Neural cell (in vitro differentiated cells): ENCODE measurements at regions not wholly inside any gene's neighbourhood (a gene's known extent, or its start where the extent isn't known, plus 50 kb on each side); places are given as distances from the start of the nearest gene placed in this dataset.

Experiments used
- H2AFZ ChIP-seq: fragments of 200-600, 300-800 bp; sonication (generic), shearing (Covaris generic); 2 replicates; pipeline ENCODE4 v1.6.0; 2014; ENCODE audit warnings: low read depth, mild to moderate bottlenecking, antibody characterized with exemption, low read length, moderate library complexity
- H3F3A ChIP-seq: fragments of 200-600 bp; shearing (Covaris generic); 2 replicates; pipeline ENCODE4 v1.6.1; 2016; ENCODE audit warnings: mild to moderate bottlenecking, moderate library complexity, mixed read lengths, antibody characterized with exemption, low read length; ENCODE audit not compliant: insufficient read depth, poor library complexity, severe bottlenecking
- H3K27ac ChIP-seq: fragments of 200-600, 300-800 bp; sonication (generic), shearing (Covaris generic); 2 replicates; pipeline ENCODE4 v1.5.1; 2014; ENCODE audit warnings: mild to moderate bottlenecking, low read length, moderate library complexity
- H3K27me3 ChIP-seq: fragments of 300-800, 200-600 bp; sonication (generic), shearing (Covaris generic); 2 replicates; pipeline ENCODE4 v1.6.0; 2014; ENCODE audit warnings: mild to moderate bottlenecking, low read depth, low read length, moderate library complexity; ENCODE audit not compliant: insufficient read depth
- H3K36me3 ChIP-seq: fragments of 300-800, 200-600 bp; sonication (generic), shearing (Covaris generic); 2 replicates; pipeline ENCODE4 v1.5.1; 2014; ENCODE audit warnings: mild to moderate bottlenecking, antibody characterized with exemption, low read length, moderate library complexity; ENCODE audit not compliant: insufficient read depth
- H3K4me2 ChIP-seq: fragments of 300-800, 200-600 bp; sonication (generic), shearing (Covaris generic); 2 replicates; pipeline ENCODE4 v1.6.0; 2014; ENCODE audit warnings: mild to moderate bottlenecking, low read length
- H3K4me3 ChIP-seq: fragments of 300-800, 200-600 bp; sonication (generic), shearing (Covaris generic); 2 replicates; pipeline ENCODE4 v1.5.1; 2014; ENCODE audit warnings: mild to moderate bottlenecking, low read length, moderate library complexity
- H3K79me2 ChIP-seq: fragments of 200-600 bp; shearing (Covaris generic); replicated peaks from 2 replicates; pipeline ENCODE4 v1.6.0; 2014; ENCODE audit warnings: mild to moderate bottlenecking, low read length, moderate library complexity; ENCODE audit not compliant: insufficient read depth
- H3K9ac ChIP-seq: fragments of 300-800, 200-600 bp; sonication (generic), shearing (Covaris generic); 2 replicates; pipeline ENCODE4 v1.6.1; 2016; ENCODE audit warnings: mild to moderate bottlenecking, low read length, mixed read lengths
- H3K9me2 ChIP-seq: fragments of 200-600 bp; shearing (Covaris generic); 2 replicates; pipeline ENCODE4 v1.6.1; 2016; ENCODE audit warnings: mild to moderate bottlenecking, low read length, mixed read lengths; ENCODE audit not compliant: insufficient read depth
- H3K9me3 ChIP-seq: fragments of 200-600, 300-800 bp; sonication (generic), shearing (Covaris generic); 2 replicates; pipeline ENCODE4 v1.6.1; 2016; ENCODE audit warnings: mild to moderate bottlenecking, mixed run types, low read length, moderate library complexity, mixed read lengths
- H4K20me1 ChIP-seq: fragments of 200-600 bp; shearing (Covaris generic); 2 replicates; pipeline ENCODE4 v1.6.1; 2016; ENCODE audit warnings: mild to moderate bottlenecking, mixed run types; ENCODE audit not compliant: insufficient read depth
- EP300 ChIP-seq: fragments of 450-650 bp; conservative IDR thresholded peaks from 2 replicates; pipeline ENCODE4 v1.6.1; 2014; ENCODE audit warnings: antibody characterized with exemption, mild to moderate bottlenecking, moderate library complexity; ENCODE audit not compliant: poor library complexity, severe bottlenecking
- EZH2 ChIP-seq: fragments of 200-600, 300-800 bp; shearing (Covaris generic), sonication (generic); IDR thresholded peaks from 2 replicates; pipeline ENCODE4 v1.6.1; 2014; ENCODE audit warnings: antibody characterized with exemption, low read length, borderline replicate concordance, mild to moderate bottlenecking; ENCODE audit not compliant: insufficient read depth, poor library complexity, severe bottlenecking
- MXI1 ChIP-seq: fragments of 450-650 bp; conservative IDR thresholded peaks from 2 replicates; pipeline ENCODE4 v1.6.1; 2014; ENCODE audit warnings: antibody characterized with exemption, mild to moderate bottlenecking; ENCODE audit not compliant: poor library complexity, severe bottlenecking
- POLR2AphosphoS5 ChIP-seq: IDR thresholded peaks from 2 replicates; pipeline ENCODE4 v1.6.1; 2012
- RAD21 ChIP-seq: fragments of 450-650 bp; conservative IDR thresholded peaks from 2 replicates; pipeline ENCODE4 v1.6.1; 2014; ENCODE audit warnings: antibody characterized with exemption, mild to moderate bottlenecking, moderate library complexity
- SMC3 ChIP-seq: fragments of 450-650 bp; conservative IDR thresholded peaks from 2 replicates; pipeline ENCODE4 v1.6.1; 2014; ENCODE audit warnings: antibody characterized with exemption, mild to moderate bottlenecking, moderate library complexity; ENCODE audit not compliant: poor library complexity
- TAF1 ChIP-seq: IDR thresholded peaks from 2 replicates; pipeline ENCODE4 v1.6.1; 2012; ENCODE audit warnings: low read depth
- TF ChIP-seq, protein P1 (sequence below): IDR thresholded peaks from 2 replicates; pipeline ENCODE4 v1.6.1; 2012; ENCODE audit warnings: borderline replicate concordance
- TF ChIP-seq, protein P2 (sequence below): fragments of 450-650 bp; IDR thresholded peaks from 2 replicates; pipeline ENCODE4 v1.5.1; 2014; ENCODE audit warnings: antibody characterized with exemption, mild to moderate bottlenecking, moderate library complexity; ENCODE audit not compliant: poor library complexity, severe bottlenecking

DNA sequence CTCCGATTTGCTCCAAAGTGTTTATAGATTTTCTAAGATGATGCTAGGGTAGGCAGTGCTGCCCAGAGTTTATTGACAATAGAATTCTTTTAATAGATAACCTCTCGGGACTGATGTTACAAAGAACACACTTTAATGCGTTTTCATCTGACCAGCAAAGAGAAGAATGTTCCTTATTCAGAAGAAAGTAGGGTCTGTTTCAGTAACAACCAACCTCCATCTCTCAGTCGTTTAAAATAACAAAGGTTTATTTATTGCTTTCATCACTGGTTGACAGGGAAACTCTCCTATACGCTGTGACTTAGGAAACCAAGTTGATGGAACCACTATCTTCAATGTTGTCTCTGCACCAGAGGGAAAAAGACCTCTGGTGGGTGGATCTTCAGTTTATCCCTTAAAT, 55.1 kb upstream of the PAPPA start:
- no peaks in the 10 kb centered on the region for H4K20me1 ChIP-seq
- no peak overlapping the region for H2AFZ ChIP-seq
- no peak overlapping the region for H3K4me3 ChIP-seq
- H3K4me2 ChIP-seq, result no peak overlapping the region
- H3K9me3 ChIP-seq, result no peaks in the 10 kb centered on the region
- no peak for TF ChIP-seq TAF1
- TF ChIP-seq SMC3, result no peak
- no peak for TF ChIP-seq RAD21
- no peak for TF ChIP-seq EZH2
- TF ChIP-seq EP300, result no peak
- no peak for TF ChIP-seq MXI1
- no peak for TF ChIP-seq POLR2AphosphoS5
- TF ChIP-seq, protein P1, sequence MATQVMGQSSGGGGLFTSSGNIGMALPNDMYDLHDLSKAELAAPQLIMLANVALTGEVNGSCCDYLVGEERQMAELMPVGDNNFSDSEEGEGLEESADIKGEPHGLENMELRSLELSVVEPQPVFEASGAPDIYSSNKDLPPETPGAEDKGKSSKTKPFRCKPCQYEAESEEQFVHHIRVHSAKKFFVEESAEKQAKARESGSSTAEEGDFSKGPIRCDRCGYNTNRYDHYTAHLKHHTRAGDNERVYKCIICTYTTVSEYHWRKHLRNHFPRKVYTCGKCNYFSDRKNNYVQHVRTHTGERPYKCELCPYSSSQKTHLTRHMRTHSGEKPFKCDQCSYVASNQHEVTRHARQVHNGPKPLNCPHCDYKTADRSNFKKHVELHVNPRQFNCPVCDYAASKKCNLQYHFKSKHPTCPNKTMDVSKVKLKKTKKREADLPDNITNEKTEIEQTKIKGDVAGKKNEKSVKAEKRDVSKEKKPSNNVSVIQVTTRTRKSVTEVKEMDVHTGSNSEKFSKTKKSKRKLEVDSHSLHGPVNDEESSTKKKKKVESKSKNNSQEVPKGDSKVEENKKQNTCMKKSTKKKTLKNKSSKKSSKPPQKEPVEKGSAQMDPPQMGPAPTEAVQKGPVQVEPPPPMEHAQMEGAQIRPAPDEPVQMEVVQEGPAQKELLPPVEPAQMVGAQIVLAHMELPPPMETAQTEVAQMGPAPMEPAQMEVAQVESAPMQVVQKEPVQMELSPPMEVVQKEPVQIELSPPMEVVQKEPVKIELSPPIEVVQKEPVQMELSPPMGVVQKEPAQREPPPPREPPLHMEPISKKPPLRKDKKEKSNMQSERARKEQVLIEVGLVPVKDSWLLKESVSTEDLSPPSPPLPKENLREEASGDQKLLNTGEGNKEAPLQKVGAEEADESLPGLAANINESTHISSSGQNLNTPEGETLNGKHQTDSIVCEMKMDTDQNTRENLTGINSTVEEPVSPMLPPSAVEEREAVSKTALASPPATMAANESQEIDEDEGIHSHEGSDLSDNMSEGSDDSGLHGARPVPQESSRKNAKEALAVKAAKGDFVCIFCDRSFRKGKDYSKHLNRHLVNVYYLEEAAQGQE, result no peak
- TF ChIP-seq, protein P2, sequence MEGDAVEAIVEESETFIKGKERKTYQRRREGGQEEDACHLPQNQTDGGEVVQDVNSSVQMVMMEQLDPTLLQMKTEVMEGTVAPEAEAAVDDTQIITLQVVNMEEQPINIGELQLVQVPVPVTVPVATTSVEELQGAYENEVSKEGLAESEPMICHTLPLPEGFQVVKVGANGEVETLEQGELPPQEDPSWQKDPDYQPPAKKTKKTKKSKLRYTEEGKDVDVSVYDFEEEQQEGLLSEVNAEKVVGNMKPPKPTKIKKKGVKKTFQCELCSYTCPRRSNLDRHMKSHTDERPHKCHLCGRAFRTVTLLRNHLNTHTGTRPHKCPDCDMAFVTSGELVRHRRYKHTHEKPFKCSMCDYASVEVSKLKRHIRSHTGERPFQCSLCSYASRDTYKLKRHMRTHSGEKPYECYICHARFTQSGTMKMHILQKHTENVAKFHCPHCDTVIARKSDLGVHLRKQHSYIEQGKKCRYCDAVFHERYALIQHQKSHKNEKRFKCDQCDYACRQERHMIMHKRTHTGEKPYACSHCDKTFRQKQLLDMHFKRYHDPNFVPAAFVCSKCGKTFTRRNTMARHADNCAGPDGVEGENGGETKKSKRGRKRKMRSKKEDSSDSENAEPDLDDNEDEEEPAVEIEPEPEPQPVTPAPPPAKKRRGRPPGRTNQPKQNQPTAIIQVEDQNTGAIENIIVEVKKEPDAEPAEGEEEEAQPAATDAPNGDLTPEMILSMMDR, result no peak
- H3F3A ChIP-seq, result no peaks in the 10 kb centered on the region
- H3K36me3 ChIP-seq, result no peaks in the 10 kb centered on the region
- H3K79me2 ChIP-seq, result no peaks in the 10 kb centered on the region
- no peak overlapping the region for H3K27ac ChIP-seq
- H3K9ac ChIP-seq, result no peak overlapping the region
- no peaks in the 10 kb centered on the region for H3K27me3 ChIP-seq
- H3K9me2 ChIP-seq, result no peaks in the 10 kb centered on the region

DNA sequence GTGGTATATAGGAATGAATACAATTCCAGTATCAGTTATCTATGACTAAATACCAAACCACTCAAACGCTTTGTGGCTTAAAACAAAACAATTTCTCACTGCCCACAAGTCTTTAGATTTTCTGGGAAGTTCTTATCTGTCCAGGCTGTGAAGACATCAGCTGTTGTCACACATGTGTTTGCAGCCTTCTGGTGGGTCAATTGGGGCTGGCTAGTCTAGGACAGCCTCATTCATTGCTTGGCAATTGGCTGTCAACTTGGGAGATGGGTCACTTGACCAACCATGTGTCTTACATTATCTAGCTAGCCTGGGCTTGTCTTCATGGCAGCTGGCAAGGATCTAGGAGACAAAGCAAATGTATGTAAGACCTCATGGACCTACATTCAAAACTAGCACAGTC, 53.8 kb upstream of the PAPPA start:
- Histone ChIP-seq H3K79me2 (no peaks in the 10 kb centered on the region), H3F3A (no peaks in the 10 kb centered on the region), H3K9me2 (no peaks in the 10 kb centered on the region), H3K4me3 (no peak overlapping the region), H3K9ac (no peak overlapping the region), H2AFZ (no peak overlapping the region), H3K4me2 (no peak overlapping the region), H3K27ac (no peak overlapping the region), H3K36me3 (no peaks in the 10 kb centered on the region), H4K20me1 (no peaks in the 10 kb centered on the region), H3K9me3 (no peaks in the 10 kb centered on the region), H3K27me3 (no peaks in the 10 kb centered on the region)
- TF ChIP-seq SMC3, result no peak
- TF ChIP-seq, protein P1, result no peak
- no peak for TF ChIP-seq EP300
- no peak for TF ChIP-seq MXI1
- TF ChIP-seq TAF1, result no peak
- TF ChIP-seq, protein P2, result no peak
- TF ChIP-seq RAD21, result no peak
- TF ChIP-seq EZH2, result no peak
- TF ChIP-seq POLR2AphosphoS5, result no peak
